Mucosa of gallbladder (tissue), 1 donor: ENCODE measurements at regions not wholly inside any gene's neighbourhood (a gene's known extent, or its start where the extent isn't known, plus 50 kb on each side); places are given as distances from the start of the nearest gene placed in this dataset.
"Not testable (repeated sequence)": the region's sequence is repeated elsewhere in the genome, so short reads cannot be mapped to it uniquely, and the experiment has no call there.

ENCODE experiments used
- DNase-seq: peaks from one replicate; pipeline ENCODE4 v3.0.0-alpha.2; 2020; ENCODE audit warnings: low spot score
- donor health status: DM: no; HTN: no; CAD: no.

- DNase-seq: no peak
These were observed 66.1 kb downstream of the GADD45G start for GRCh38 chr9:89670801-89671434.

- DNase-seq: no peak
These were observed 69.8 kb downstream of the GADD45G start for GRCh38 chr9:89674667-89675057.

- DNase-seq: no peak
These were observed 70.4 kb downstream of the GADD45G start for GRCh38 chr9:89675058-89675742.

- DNase-seq: peak; percentile 68
These were observed 71.5 kb downstream of the GADD45G start for GRCh38 chr9:89676281-89676680.

GRCh38 chr9:89677702-89678395 lies 73.0 kb downstream of the GADD45G start:
- DNase-seq: no peak

GRCh38 chr9:89678396-89679015 lies 73.7 kb downstream of the GADD45G start:
- no peak for DNase-seq

GRCh38 chr9:89679016-89679415 lies 74.2 kb downstream of the GADD45G start:
- DNase-seq: no peak

- no peak for DNase-seq
These were observed 74.8 kb downstream of the GADD45G start for GRCh38 chr9:89679581-89679980.

- no peak for DNase-seq
These were observed 76.0 kb downstream of the GADD45G start for GRCh38 chr9:89680547-89681467.

GRCh38 chr9:89681468-89681859 lies 76.7 kb downstream of the GADD45G start:
- not testable (repeated sequence) for DNase-seq

- no peak for DNase-seq
These were observed 78.8 kb downstream of the GADD45G start for GRCh38 chr9:89683626-89684025.

- DNase-seq: no peak
These were observed 79.4 kb downstream of the GADD45G start for GRCh38 chr9:89684218-89684617.

GRCh38 chr9:89684912-89685636 lies 80.3 kb downstream of the GADD45G start:
- DNase-seq: no peak

GRCh38 chr9:89685698-89686097 lies 80.9 kb downstream of the GADD45G start:
- no peak for DNase-seq

GRCh38 chr9:89686126-89686525 lies 81.3 kb downstream of the GADD45G start:
- DNase-seq: peak; percentile 57

- no peak for DNase-seq
These were observed 81.8 kb downstream of the GADD45G start for GRCh38 chr9:89686621-89687020.

- DNase-seq: no peak
These were observed 82.4 kb downstream of the GADD45G start for GRCh38 chr9:89687188-89687587.

GRCh38 chr9:89687848-89688247 lies 83.0 kb downstream of the GADD45G start:
- DNase-seq: no peak

- not testable (repeated sequence) for DNase-seq
These were observed 84.5 kb downstream of the GADD45G start for GRCh38 chr9:89689321-89689720.

- no peak for DNase-seq
These were observed 85.6 kb downstream of the GADD45G start for GRCh38 chr9:89690334-89690912.
